HG03175 (cell line): ENCODE measurements at regions not wholly inside any gene's neighbourhood (a gene's known extent, or its start where the extent isn't known, plus 50 kb on each side); places are given as distances from the start of the nearest gene placed in this dataset.

Experiments
- ATAC-seq: cut with Tn5 transposase; IDR thresholded peaks from one replicate; pipeline ENCODE4 v1.9.1; 2021; ENCODE audit warnings: mild to moderate bottlenecking, moderate library complexity; ENCODE audit not compliant: unreplicated experiment

DNA sequence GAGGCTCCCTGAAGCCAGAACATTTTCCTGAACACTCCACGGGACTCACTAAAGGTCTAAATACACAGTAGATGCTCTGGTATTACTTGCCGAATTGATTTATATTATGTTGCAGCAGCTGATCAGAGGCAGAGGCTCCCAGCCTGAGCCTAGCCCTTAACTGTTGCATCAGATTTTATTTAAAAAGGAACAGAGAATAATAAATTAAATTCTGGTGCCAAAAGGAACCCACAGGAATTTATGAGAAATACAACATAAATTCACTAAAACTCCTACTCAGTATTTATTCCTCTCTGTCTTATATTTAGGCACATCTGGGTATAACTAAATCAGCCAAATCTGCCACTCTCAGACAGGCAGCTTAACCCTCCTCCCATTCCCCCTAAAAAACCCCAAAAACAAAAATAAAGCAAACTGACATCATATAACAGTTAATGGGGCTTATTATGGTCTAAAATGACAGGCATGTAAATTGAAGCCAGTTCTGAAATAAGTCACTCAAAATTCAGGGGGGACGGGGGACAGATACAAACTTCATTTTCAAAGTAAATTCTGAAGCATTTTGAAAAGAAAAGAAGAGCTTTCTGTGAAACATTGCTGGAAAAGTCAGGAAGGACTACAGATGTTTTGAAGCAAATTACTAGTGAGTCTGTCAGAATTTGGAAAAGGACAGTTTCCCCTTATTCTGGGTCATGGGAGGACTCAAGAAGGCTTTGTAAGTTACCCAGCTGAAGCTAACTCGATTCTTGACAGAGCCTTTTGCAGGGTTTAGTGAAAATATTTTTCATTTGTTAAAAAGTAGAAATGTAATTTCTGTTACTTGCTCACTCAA lies 53.8 kb upstream of the CORO2B start:
- ATAC-seq, result no peak

DNA sequence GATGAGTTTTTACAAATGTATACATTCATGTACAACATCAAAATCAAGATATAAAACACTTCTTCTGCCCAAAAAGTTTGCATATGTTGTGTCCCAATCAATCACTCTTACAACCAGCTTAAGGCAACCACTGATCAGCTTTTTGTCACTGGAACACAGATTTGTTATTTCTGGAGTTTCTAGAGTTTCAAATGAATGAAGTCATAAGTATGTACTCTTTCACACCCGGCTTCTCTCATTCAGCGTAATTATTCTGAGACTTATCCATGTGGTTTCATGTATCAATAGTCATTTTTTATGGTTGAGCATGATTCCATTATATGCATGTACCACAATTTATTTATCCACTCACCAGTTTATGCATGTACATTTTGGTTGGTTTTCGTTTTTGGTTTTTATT lies 53.0 kb upstream of the CORO2B start:
- ATAC-seq, result no peak

DNA sequence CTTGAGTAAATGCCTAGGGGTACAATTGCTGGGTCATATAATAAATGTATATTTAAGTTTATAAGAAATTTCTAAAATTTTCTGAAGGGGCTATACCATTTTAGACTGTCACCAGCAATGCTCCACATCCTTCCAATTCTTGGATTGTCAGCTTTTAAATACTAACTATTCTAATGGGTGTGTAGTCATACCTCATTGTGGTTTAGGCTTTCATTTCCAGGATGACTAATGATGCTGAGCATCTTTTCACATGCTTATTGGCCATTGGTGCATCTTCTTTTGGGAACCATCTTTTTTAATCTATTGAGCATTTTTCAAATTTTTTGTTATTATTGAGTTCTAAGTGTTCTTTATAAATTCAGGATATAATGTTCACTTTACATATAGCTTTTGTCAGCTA lies 52.5 kb upstream of the CORO2B start:
- peak; percentile 64 for ATAC-seq

DNA sequence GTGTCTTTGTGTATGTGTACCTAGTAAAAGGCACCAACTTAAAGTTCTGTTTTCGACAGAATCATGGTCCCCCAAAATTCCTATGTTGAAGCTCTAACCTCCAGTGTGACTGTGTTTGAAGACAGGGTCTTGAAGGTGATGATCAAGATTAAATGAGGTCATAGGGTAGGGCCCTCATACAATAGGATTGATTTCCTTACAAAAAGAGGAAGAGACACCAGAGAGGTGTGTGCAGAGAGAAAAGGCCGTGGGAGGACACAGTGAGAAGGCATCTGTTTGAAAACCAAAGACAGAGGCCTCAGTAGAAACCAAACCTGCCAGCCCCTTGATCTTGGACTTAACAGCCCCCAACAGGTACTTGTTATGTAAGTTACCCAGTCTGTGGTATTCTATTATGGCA lies 52.0 kb upstream of the CORO2B start:
- no peak for ATAC-seq

DNA sequence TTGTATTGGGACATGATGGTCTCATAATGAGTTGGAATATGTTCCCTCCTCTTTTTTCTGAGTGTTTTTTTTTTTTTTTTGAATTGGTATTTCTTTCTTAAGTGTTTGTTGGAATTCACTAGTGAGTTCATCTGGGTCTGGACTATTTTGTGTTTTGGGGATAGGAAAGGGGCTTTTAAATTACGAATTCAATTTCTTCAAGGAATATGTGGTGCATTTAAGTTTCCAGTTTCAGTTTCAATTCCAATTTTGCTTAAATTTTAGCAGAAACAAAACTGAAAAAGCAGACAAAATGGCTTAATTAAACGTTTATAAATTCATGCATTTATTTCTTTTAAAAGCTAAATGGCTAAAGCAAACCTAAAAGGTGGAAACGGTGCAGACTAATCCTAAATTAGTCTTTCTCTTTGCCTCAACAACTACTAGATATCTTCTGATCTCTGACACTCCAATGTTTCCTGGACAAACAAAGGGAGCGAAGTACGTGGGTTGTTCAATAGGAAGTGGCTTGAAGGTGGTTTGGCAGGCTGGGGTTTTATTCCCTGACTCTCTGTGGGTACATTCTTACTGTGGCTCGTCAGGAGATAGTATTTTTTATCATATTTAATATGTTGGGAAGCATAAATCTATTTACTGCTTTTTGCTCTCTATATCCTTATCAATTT lies 50.0 kb upstream of the CORO2B start:
- no peak for ATAC-seq
